ENCODE measurements at regions not wholly inside any gene's neighbourhood (a gene's known extent, or its start where the extent isn't known, plus 50 kb on each side); places are given as distances from the start of the nearest gene placed in this dataset.

GRCh38 chr4:124868495-124868894 lies 156.0 kb upstream of the ANKRD50 start:
- Histone ChIP-seq H2BK5ac (ENCODE audit: low read length) (no peak overlapping the region), H2AFZ (ENCODE audit: low read length) (no peak overlapping the region), H4K8ac (ENCODE audit: low read depth, low read length) (no peak overlapping the region), H3K36me3 (replicated peaks in 1 of 2; ENCODE audit: control insufficient read depth in 2 of 2, insufficient read depth in 2 of 2, low read length in 2 of 2) (no peaks in the 10 kb centered on the region), H3K18ac (ENCODE audit: low read length) (no peak overlapping the region), H2AK5ac (ENCODE audit: low read depth, low read length) (no peak overlapping the region), H3K9me3 (replicated peaks in 1 of 2; ENCODE audit: control insufficient read depth in 2 of 2, insufficient read depth in 1 of 2, low read depth in 1 of 2, low read length in 2 of 2) (no peaks in the 10 kb centered on the region), H3K4me1 (ENCODE audit: control insufficient read depth in 2 of 2, insufficient read depth in 1 of 2, low read depth in 1 of 2, low read length in 2 of 2) (peaks cover 0 to 4% of the 10 kb centered on the region in 2 donors), H2BK15ac (ENCODE audit: low read length) (no peak overlapping the region), H3K23ac (ENCODE audit: low read depth, low read length, poor library complexity) (no peak overlapping the region), H3K4me3 (ENCODE audit: low read length in 2 of 2) (no peak overlapping the region), H3K4ac (ENCODE audit: low read length) (no peak overlapping the region), H3K27ac (replicated peaks; ENCODE audit: low read length) (no peak overlapping the region), H2BK12ac (ENCODE audit: low read length) (no peak overlapping the region), H3K9ac (ENCODE audit: low read depth, low read length, poor library complexity) (no peak overlapping the region), H2BK120ac (ENCODE audit: low read depth, low read length) (no peak overlapping the region), H3K14ac (ENCODE audit: low read length) (no peak overlapping the region), H4K91ac (ENCODE audit: low read depth, low read length, poor library complexity) (no peak overlapping the region), H3K27me3 (ENCODE audit: control insufficient read depth in 3 of 3, insufficient read depth in 3 of 3, low read depth in 1 of 3, low read length in 3 of 3) (no peaks in the 10 kb centered on the region), H3K4me2 (ENCODE audit: insufficient read depth, low read length, poor library complexity, severe bottlenecking) (no peak overlapping the region), H3K79me1 (ENCODE audit: low read depth, low read length) (no peaks in the 10 kb centered on the region)
- WGBS, 2 donors (ENCODE audit: extremely low coverage in 2 of 2, insufficient read length in 2 of 2, insufficient replicate concordance in 1 of 2): no CpG with 5 or more reads among the region's 2 CpGs
- no peak for DNase-seq (ENCODE audit: low spot score)

DNA sequence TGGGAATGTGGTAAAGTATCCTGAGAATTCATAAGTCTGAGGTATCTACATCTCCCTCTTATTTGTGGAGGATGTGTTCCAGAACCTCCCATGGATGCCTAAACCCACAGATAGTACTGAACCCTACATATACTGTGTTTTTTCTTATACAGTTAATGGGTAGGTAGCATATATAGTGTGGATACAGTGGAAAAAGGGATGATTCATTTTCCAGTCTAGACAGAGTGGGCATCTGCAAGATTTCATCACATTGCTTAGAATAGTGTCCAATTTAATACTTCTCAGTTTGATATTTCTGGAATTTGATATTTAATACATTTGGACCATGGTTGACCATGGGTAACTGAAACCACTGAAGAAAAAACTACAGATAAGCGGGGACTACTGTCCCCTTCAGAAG lies 155.0 kb upstream of the ANKRD50 start:
- Histone ChIP-seq H3K27me3 (ENCODE audit: control insufficient read depth in 3 of 3, insufficient read depth in 3 of 3, low read depth in 1 of 3, low read length in 3 of 3) (no peaks in the 10 kb centered on the region), H3K4me2 (ENCODE audit: insufficient read depth, low read length, poor library complexity, severe bottlenecking) (no peak overlapping the region), H2AK5ac (ENCODE audit: low read depth, low read length) (no peak overlapping the region), H3K27ac (replicated peaks; ENCODE audit: low read length) (no peak overlapping the region), H3K4me3 (ENCODE audit: low read length in 2 of 2) (no peak overlapping the region), H2BK5ac (ENCODE audit: low read length) (no peak overlapping the region), H3K4ac (ENCODE audit: low read length) (no peak overlapping the region), H2AFZ (ENCODE audit: low read length) (no peak overlapping the region), H3K9ac (ENCODE audit: low read depth, low read length, poor library complexity) (no peak overlapping the region), H4K8ac (ENCODE audit: low read depth, low read length) (no peak overlapping the region), H3K14ac (ENCODE audit: low read length) (no peak overlapping the region), H2BK120ac (ENCODE audit: low read depth, low read length) (no peak overlapping the region), H3K4me1 (ENCODE audit: control insufficient read depth in 2 of 2, insufficient read depth in 1 of 2, low read depth in 1 of 2, low read length in 2 of 2) (no peaks in the 10 kb centered on the region), H2BK15ac (ENCODE audit: low read length) (no peak overlapping the region), H3K9me3 (replicated peaks in 1 of 2; ENCODE audit: control insufficient read depth in 2 of 2, insufficient read depth in 1 of 2, low read depth in 1 of 2, low read length in 2 of 2) (no peaks in the 10 kb centered on the region), H3K18ac (ENCODE audit: low read length) (no peak overlapping the region), H4K91ac (ENCODE audit: low read depth, low read length, poor library complexity) (no peak overlapping the region), H3K79me1 (ENCODE audit: low read depth, low read length) (no peaks in the 10 kb centered on the region), H2BK12ac (ENCODE audit: low read length) (no peak overlapping the region), H3K23ac (ENCODE audit: low read depth, low read length, poor library complexity) (no peak overlapping the region), H3K36me3 (replicated peaks in 1 of 2; ENCODE audit: control insufficient read depth in 2 of 2, insufficient read depth in 2 of 2, low read length in 2 of 2) (no peaks in the 10 kb centered on the region)
- WGBS, 2 donors (ENCODE audit: extremely low coverage in 2 of 2, insufficient read length in 2 of 2, insufficient replicate concordance in 1 of 2): no CpG with 5 or more reads among the region's 1 CpG
- no peak for DNase-seq (ENCODE audit: low spot score)

DNA sequence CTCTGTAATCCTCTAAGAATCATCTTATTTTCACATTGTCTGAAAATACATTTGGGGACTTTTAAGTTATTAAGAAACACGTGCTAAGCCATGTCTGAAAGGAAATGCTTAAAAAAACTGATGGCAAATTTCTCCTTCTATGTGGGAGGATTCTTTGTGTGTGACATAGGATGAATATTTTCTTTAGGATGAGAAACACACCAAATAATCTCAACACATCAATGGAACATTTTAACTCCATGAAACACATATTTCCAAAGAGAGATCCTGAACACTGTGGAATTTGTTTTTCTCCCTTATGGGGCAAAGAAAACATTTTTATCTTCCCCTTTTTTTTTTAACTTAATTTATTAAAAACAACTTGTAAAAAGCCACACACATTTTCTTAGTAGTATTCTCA lies 153.8 kb upstream of the ANKRD50 start:
- no peak overlapping the region for H3K18ac ChIP-seq (ENCODE audit: low read length)
- H3K79me1 ChIP-seq (ENCODE audit: low read depth, low read length): no peaks in the 10 kb centered on the region
- no peaks in the 10 kb centered on the region for H3K9me3 ChIP-seq (replicated peaks in 1 of 2; ENCODE audit: control insufficient read depth in 2 of 2, insufficient read depth in 1 of 2, low read depth in 1 of 2, low read length in 2 of 2)
- H3K4me1 ChIP-seq (ENCODE audit: control insufficient read depth in 2 of 2, insufficient read depth in 1 of 2, low read depth in 1 of 2, low read length in 2 of 2): no peaks in the 10 kb centered on the region
- no peak overlapping the region for H3K4me3 ChIP-seq (ENCODE audit: low read length in 2 of 2)
- no peak overlapping the region for H3K27ac ChIP-seq (replicated peaks; ENCODE audit: low read length)
- WGBS, 2 donors (ENCODE audit: extremely low coverage in 2 of 2, insufficient read length in 2 of 2, insufficient replicate concordance in 1 of 2): no CpG with 5 or more reads among the region's 1 CpG
- no peak overlapping the region for H2BK120ac ChIP-seq (ENCODE audit: low read depth, low read length)
- H2AFZ ChIP-seq (ENCODE audit: low read length): no peak overlapping the region
- no peak overlapping the region for H3K14ac ChIP-seq (ENCODE audit: low read length)
- H3K9ac ChIP-seq (ENCODE audit: low read depth, low read length, poor library complexity): no peak overlapping the region
- no peak overlapping the region for H3K4me2 ChIP-seq (ENCODE audit: insufficient read depth, low read length, poor library complexity, severe bottlenecking)
- H3K4ac ChIP-seq (ENCODE audit: low read length): no peak overlapping the region
- H2BK12ac ChIP-seq (ENCODE audit: low read length): no peak overlapping the region
- H3K36me3 ChIP-seq (replicated peaks in 1 of 2; ENCODE audit: control insufficient read depth in 2 of 2, insufficient read depth in 2 of 2, low read length in 2 of 2): no peaks in the 10 kb centered on the region
- no peak overlapping the region for H2AK5ac ChIP-seq (ENCODE audit: low read depth, low read length)
- DNase-seq (ENCODE audit: low spot score): no peak
- H3K27me3 ChIP-seq (ENCODE audit: control insufficient read depth in 3 of 3, insufficient read depth in 3 of 3, low read depth in 1 of 3, low read length in 3 of 3): no peaks in the 10 kb centered on the region
- H4K91ac ChIP-seq (ENCODE audit: low read depth, low read length, poor library complexity): no peak overlapping the region
- H3K23ac ChIP-seq (ENCODE audit: low read depth, low read length, poor library complexity): no peak overlapping the region
- no peak overlapping the region for H2BK5ac ChIP-seq (ENCODE audit: low read length)
- no peak overlapping the region for H2BK15ac ChIP-seq (ENCODE audit: low read length)
- H4K8ac ChIP-seq (ENCODE audit: low read depth, low read length): no peak overlapping the region

DNA sequence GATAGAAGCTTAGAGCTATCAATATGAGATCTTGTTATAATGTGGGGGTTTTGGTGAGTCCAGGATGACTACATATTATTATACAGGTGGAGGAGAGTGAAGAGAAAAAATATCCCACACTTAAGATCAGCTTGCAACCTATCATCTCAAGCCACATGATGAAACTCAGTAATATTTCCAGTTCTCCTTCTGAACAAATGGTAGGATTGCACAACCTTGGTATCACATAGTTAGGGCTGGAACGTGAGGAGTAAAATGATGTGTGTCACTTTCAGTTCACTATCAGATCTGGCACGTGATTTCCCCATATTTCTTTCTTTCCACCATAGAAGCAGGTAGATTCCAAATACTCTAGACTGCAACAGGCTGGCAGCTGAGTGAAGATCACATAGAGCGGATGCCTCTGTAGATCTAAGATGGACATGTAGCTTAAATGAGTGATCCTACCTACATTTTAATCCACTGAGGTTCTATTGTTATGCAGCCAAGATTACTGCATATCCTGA lies 150.6 kb upstream of the ANKRD50 start:
- Histone ChIP-seq H3K27me3 (ENCODE audit: control insufficient read depth in 3 of 3, insufficient read depth in 3 of 3, low read depth in 1 of 3, low read length in 3 of 3) (no peaks in the 10 kb centered on the region), H3K18ac (ENCODE audit: low read length) (no peak overlapping the region), H4K8ac (ENCODE audit: low read depth, low read length) (no peak overlapping the region), H3K4me1 (ENCODE audit: control insufficient read depth in 2 of 2, insufficient read depth in 1 of 2, low read depth in 1 of 2, low read length in 2 of 2) (no peaks in the 10 kb centered on the region), H2AFZ (ENCODE audit: low read length) (no peak overlapping the region), H2AK5ac (ENCODE audit: low read depth, low read length) (no peak overlapping the region), H2BK120ac (ENCODE audit: low read depth, low read length) (no peak overlapping the region), H2BK12ac (ENCODE audit: low read length) (no peak overlapping the region), H3K4ac (ENCODE audit: low read length) (no peak overlapping the region), H4K91ac (ENCODE audit: low read depth, low read length, poor library complexity) (no peak overlapping the region), H3K9ac (ENCODE audit: low read depth, low read length, poor library complexity) (no peak overlapping the region), H3K4me2 (ENCODE audit: insufficient read depth, low read length, poor library complexity, severe bottlenecking) (no peak overlapping the region), H3K14ac (ENCODE audit: low read length) (no peak overlapping the region), H3K9me3 (replicated peaks in 1 of 2; ENCODE audit: control insufficient read depth in 2 of 2, insufficient read depth in 1 of 2, low read depth in 1 of 2, low read length in 2 of 2) (no peaks in the 10 kb centered on the region), H3K79me1 (ENCODE audit: low read depth, low read length) (no peaks in the 10 kb centered on the region), H3K4me3 (ENCODE audit: low read length in 2 of 2) (no peak overlapping the region), H3K23ac (ENCODE audit: low read depth, low read length, poor library complexity) (no peak overlapping the region), H2BK15ac (ENCODE audit: low read length) (no peak overlapping the region), H2BK5ac (ENCODE audit: low read length) (no peak overlapping the region), H3K36me3 (replicated peaks in 1 of 2; ENCODE audit: control insufficient read depth in 2 of 2, insufficient read depth in 2 of 2, low read length in 2 of 2) (no peaks in the 10 kb centered on the region), H3K27ac (replicated peaks; ENCODE audit: low read length) (no peak overlapping the region)
- no peak for DNase-seq (ENCODE audit: low spot score)
- WGBS, 2 donors (ENCODE audit: extremely low coverage in 2 of 2, insufficient read length in 2 of 2, insufficient replicate concordance in 1 of 2): no CpG with 5 or more reads among the region's 3 CpGs
